ENCODE measurements at regions not wholly inside any gene's neighbourhood (a gene's known extent, or its start where the extent isn't known, plus 50 kb on each side); places are given as distances from the start of the nearest gene placed in this dataset.

DNA sequence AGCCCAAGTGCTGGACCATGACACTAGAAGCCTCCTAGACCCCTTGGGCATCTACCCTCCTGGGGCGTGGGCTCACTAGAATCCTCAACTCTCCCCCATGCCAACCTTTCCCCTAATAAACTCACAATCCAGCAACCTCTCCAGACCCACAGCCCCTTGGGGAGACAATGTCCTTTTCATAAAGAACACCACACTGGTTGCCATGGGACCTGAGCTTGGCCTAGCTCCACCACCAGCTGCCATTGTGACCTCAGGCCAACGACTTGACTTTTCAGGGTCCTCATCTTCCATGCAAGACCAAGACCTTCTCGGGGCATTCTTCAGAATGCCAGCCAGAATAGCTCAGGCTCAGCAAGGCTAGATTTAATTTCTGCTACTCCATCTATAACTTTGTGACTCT, 128.1 kb upstream of the NPAS2 start:
- TF ChIP-seq HDGF (IDR thresholded peaks at IDR 0.05; ENCODE audit: borderline replicate concordance) (no peak), BHLHE40 (IDR thresholded peaks at IDR 0.05; ENCODE audit: borderline replicate concordance) (no peak), NFRKB (IDR thresholded peaks at IDR 0.05) (no peak), FOXM1 (IDR thresholded peaks at IDR 0.05; ENCODE audit: borderline replicate concordance) (no peak), FOXA1 (IDR thresholded peaks at IDR 0.05) (no peak), ZNF384 (IDR thresholded peaks at IDR 0.05) (no peak), SUZ12 (IDR thresholded peaks at IDR 0.05) (no peak)
- TF ChIP-seq, protein P1, sequence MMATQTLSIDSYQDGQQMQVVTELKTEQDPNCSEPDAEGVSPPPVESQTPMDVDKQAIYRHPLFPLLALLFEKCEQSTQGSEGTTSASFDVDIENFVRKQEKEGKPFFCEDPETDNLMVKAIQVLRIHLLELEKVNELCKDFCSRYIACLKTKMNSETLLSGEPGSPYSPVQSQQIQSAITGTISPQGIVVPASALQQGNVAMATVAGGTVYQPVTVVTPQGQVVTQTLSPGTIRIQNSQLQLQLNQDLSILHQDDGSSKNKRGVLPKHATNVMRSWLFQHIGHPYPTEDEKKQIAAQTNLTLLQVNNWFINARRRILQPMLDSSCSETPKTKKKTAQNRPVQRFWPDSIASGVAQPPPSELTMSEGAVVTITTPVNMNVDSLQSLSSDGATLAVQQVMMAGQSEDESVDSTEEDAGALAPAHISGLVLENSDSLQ (IDR thresholded peaks at IDR 0.05), result no peak
